NCI-H2171 (cell line): ENCODE measurements at regions not wholly inside any gene's neighbourhood (a gene's known extent, or its start where the extent isn't known, plus 50 kb on each side); places are given as distances from the start of the nearest gene placed in this dataset.
"Not testable (repeated sequence)": the region's sequence is repeated elsewhere in the genome, so short reads cannot be mapped to it uniquely, and the experiment has no call there.

Source experiments
- DNase-seq: peaks from one replicate; lab custom pipeline; 2025; lab: John Stamatoyannopoulos, UW

- DNase-seq = no peak
These were observed 479.7 kb upstream of the MEIS1 start for GRCh38 chr2:65955259-65955658.

- no peak for DNase-seq
These were observed 481.8 kb upstream of the MEIS1 start for GRCh38 chr2:65952966-65953761.

GRCh38 chr2:65944213-65944612 lies 490.7 kb upstream of the MEIS1 start:
- no peak for DNase-seq

- DNase-seq = no peak
These were observed 491.7 kb upstream of the MEIS1 start for GRCh38 chr2:65943099-65943786.

GRCh38 chr2:65940856-65941255 lies 494.1 kb upstream of the MEIS1 start:
- no peak for DNase-seq

- no peak for DNase-seq
These were observed 495.2 kb upstream of the MEIS1 start for GRCh38 chr2:65939687-65940086.

- DNase-seq = no peak
These were observed 497.4 kb upstream of the MEIS1 start for GRCh38 chr2:65937379-65938160.

- no peak for DNase-seq
These were observed 499.8 kb upstream of the MEIS1 start for GRCh38 chr2:65934992-65935629.

GRCh38 chr2:65932571-65932970 lies 500.2 kb upstream of the SPRED2 start:
- no peak for DNase-seq

- no peak for DNase-seq
These were observed 498.7 kb upstream of the SPRED2 start for GRCh38 chr2:65931056-65931455.

- DNase-seq = no peak
These were observed 497.9 kb upstream of the SPRED2 start for GRCh38 chr2:65930259-65930658.

GRCh38 chr2:65929664-65930063 lies 497.3 kb upstream of the SPRED2 start:
- not testable (repeated sequence) for DNase-seq

- no peak for DNase-seq
These were observed 490.4 kb upstream of the SPRED2 start for GRCh38 chr2:65922794-65923193.

- no peak for DNase-seq
These were observed 489.6 kb upstream of the SPRED2 start for GRCh38 chr2:65922030-65922429.

GRCh38 chr2:65921116-65921515 lies 488.7 kb upstream of the SPRED2 start:
- no peak for DNase-seq

- DNase-seq = no peak
These were observed 488.3 kb upstream of the SPRED2 start for GRCh38 chr2:65920659-65921058.

GRCh38 chr2:65919550-65920188 lies 487.3 kb upstream of the SPRED2 start:
- DNase-seq = no peak

GRCh38 chr2:65918760-65919187 lies 486.4 kb upstream of the SPRED2 start:
- DNase-seq = no peak

- no peak for DNase-seq
These were observed 485.6 kb upstream of the SPRED2 start for GRCh38 chr2:65917986-65918385.

- no peak for DNase-seq
These were observed 484.4 kb upstream of the SPRED2 start for GRCh38 chr2:65916785-65917295.

GRCh38 chr2:65916177-65916576 lies 483.8 kb upstream of the SPRED2 start:
- no peak for DNase-seq
